Esophagus (tissue), 2 donors: ENCODE measurements at regions not wholly inside any gene's neighbourhood (a gene's known extent, or its start where the extent isn't known, plus 50 kb on each side); places are given as distances from the start of the nearest gene placed in this dataset.

Source experiments
- H3K27ac ChIP-seq, 2 donors: one replicate each; pipeline ENCODE4 v1.5.1; 2013; ENCODE audit warnings: low read depth in 2 of 2, mild to moderate bottlenecking in 2 of 2, inconsistent platforms in 1 of 2, low read length in 1 of 2, moderate library complexity in 1 of 2
- H3K27me3 ChIP-seq, 2 donors: one replicate each; pipeline ENCODE4 v1.6.1; 2013; ENCODE audit warnings: low read length in 2 of 2, control low read depth in 1 of 2, mild to moderate bottlenecking in 1 of 2; ENCODE audit not compliant: insufficient read depth in 2 of 2, control insufficient read depth in 1 of 2
- H3K36me3 ChIP-seq, 2 donors: one replicate each; pipeline ENCODE4 v1.6.1; 2013; ENCODE audit warnings: low read length in 1 of 2; ENCODE audit not compliant: control insufficient read depth in 2 of 2, insufficient read depth in 2 of 2
- H3K4me1 ChIP-seq, 2 donors: one replicate each; pipeline ENCODE4 v1.6.1; 2013; ENCODE audit warnings: low read length in 1 of 2; ENCODE audit not compliant: control insufficient read depth in 2 of 2, insufficient read depth in 2 of 2
- H3K4me3 ChIP-seq, 2 donors: one replicate each; pipeline ENCODE4 v1.5.1; 2013; ENCODE audit warnings: low read length in 2 of 2, mild to moderate bottlenecking in 2 of 2, low read depth in 1 of 2, moderate library complexity in 1 of 2
- H3K9me3 ChIP-seq, 2 donors: one replicate each; pipeline ENCODE4 v1.6.1; 2013; ENCODE audit warnings: mild to moderate bottlenecking in 2 of 2, low read depth in 1 of 2, low read length in 1 of 2, moderate library complexity in 1 of 2; ENCODE audit not compliant: control insufficient read depth in 2 of 2, insufficient read depth in 1 of 2
- WGBS, 2 donors: extraction: QIAGEN DNeasy Blood & Tissue Kit; methylation state at CpG; one replicate each; pipeline ENCODE4 v1.1.7; 2013; 5-methylcytosine and 5-hydroxymethylcytosine counted together
- donor health status: healthy with polysubstance abuse.
- donor health status: Bipolar disorder and iron deficiency.

DNA sequence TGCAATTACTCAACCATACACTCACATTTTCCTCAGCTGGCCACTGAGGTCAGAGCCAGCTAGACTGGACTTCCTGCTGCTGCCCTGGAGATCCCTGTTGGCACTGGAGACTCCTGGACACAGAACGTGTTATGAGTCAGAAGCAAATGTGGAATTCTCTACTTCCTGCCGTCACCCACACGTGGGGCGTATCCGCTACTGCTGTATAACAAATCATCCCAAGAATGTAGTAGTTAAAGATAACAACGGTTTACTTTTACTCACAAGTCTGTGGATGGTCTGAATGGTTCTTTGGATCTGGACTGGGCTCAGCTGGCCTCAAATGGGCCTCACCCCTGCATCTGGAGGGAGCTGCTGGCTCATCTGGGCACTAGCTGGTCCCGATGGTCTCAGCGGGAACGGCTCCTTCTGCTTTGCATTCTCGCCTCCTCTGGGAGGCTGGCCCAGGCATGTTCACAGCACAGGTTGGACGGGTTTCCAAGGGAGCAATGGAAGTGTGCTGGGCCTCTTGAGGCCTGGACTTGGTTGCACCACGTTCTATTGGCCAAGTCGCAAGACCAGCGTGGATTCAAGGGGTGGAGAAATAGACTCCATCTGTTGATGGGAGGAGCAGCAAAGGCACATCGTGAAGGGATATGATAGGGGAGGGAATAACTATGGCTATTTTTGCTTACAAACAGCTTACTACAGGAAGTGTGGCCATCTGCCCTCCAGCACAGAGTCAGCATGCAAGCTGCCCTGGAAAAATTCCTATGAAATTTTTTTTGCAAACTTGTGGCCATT, 118.5 kb downstream of the SNX5 start:
- peak overlapping the region; percentile 12 to 76 for H3K27ac ChIP-seq
- no peaks in the 10 kb centered on the region for H3K36me3 ChIP-seq
- peaks cover 5% of the 10 kb centered on the region in 2 donors for H3K4me1 ChIP-seq
- H3K4me3 ChIP-seq: no peak overlapping the region
- no peaks in the 10 kb centered on the region for H3K9me3 ChIP-seq
- no peaks in the 10 kb centered on the region for H3K27me3 ChIP-seq
- 55 to 64% methylated on average over 15 of the region's 15 CpGs for WGBS, 2 donors

DNA sequence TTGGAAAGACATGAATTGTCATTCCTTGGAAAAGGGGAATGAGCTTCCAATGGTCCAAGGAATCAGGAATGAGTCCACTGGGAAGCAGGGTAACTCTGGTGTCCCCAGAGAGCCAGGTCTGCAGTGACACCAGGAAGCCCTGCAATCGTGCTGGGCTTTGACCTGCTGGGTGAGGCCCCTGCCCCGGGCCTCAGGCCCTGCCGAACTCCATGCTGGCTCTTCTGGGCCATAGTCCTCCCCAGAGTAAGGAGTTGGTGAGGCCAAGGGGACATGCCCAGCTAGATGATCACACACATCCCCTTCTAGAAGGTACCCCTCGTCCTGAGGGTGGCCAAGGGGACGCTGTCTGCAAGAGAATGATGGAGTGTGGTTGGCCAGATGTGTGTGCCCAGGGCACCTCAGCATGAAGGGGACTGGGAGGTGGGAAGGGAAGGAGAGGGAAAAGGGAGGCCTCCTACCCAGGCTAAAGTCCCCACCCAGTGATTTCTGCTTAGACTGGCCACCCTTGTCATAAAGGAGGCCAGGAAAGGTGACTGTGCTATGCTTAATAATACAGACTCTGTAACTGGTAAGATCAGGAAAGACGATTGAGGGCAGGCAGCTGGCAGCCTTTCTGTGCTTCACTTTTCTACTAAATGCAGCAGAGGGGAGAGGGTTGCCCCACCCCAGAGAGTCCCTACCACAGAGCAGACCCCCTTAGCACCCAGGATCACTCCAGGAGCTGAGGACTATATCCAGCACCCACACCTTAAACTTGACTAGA, 119.3 kb downstream of the SNX5 start:
- Histone ChIP-seq H3K9me3 (no peaks in the 10 kb centered on the region), H3K27me3 (no peaks in the 10 kb centered on the region), H3K27ac (peak overlapping the region in 1 of 2 donors; percentile 6), H3K4me3 (no peak overlapping the region), H3K4me1 (peaks cover 5% of the 10 kb centered on the region in 2 donors), H3K36me3 (no peaks in the 10 kb centered on the region)
- 91 to 92% methylated on average over 6 of the region's 6 CpGs for WGBS, 2 donors

DNA sequence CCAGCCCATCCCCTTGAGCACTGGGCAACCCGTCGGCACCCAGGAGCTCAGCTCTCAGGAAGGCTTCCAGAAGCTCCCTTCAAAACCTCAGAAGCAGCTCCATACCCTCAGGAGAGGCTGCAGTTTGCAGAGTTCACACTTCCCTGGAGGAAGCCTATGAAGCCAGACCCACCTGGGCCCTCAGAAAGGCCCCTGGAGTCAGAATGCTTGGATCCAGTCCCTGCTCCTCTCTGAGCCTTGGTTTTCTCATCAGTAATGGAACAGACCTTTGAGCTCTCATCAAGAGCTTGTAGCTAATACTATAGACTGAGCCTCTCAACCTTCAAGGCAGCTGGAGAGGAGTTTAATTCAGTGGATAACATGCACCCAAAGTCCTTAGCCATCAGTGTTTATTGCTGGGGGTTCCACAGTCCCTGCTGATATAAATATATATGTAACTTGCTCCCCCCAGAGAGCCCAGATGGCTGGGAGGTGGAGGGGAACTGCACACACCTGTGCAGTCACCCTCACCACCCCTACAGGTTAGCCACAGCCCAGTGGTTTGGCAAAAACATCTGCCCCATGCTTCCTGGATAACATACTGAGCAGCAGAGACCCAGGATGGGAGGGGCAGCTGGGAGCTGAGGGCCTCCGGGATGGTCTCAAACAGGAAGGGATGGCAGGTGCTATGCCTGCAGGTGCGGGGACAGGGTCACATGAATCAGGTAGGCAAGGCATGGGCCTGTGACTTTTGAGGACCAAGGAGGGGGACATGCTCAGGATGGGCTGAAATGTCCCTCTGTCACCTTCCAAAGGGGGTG, 120.1 kb downstream of the SNX5 start:
- WGBS, 2 donors: 66 to 75% methylated on average over 4 of the region's 4 CpGs
- Histone ChIP-seq H3K4me1 (peaks cover 7 to 11% of the 10 kb centered on the region in 2 donors), H3K4me3 (no peak overlapping the region), H3K9me3 (no peaks in the 10 kb centered on the region), H3K27me3 (no peaks in the 10 kb centered on the region), H3K36me3 (no peaks in the 10 kb centered on the region), H3K27ac (no peak overlapping the region)

DNA sequence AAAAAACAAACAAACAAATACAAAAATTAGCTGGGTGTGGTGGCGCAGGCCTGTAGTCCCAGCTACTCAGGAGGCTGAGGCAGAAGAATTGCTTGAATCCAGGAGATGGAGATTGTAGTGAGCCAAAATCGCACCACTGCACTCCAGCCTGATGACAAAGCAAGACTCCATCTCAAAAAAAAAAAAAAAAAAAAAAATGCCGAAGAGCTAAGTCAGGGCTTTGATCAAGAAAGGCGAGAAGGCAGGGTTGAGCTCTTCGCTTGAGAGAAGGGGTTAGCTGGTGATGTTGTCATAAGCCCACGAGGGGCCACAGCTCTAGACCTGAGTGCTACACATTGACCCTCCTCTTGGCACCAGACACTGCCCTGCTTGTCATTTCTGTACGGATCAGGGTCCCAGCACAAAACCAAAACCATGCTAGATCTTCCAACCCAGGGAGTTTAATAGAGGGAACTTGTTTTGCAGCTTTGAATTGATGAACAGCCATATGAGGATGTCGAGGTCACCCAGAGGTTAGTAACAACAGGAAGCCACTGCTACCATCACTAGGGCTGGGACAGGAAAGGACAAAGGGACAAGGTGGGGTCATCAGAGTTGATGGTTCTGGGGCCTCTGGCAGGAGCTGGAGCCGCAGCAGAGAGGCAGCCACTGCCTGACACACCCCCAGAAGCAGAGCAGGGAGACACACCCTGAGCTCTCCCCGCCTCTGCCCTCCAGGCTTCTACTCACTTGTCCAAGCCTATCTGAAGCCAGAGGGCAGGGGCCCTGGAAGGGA, 122.7 kb downstream of the SNX5 start:
- H3K4me1 ChIP-seq: peaks cover 7 to 12% of the 10 kb centered on the region in 2 donors
- peak overlapping the region in 1 of 2 donors; percentile 62 for H3K27ac ChIP-seq
- no peaks in the 10 kb centered on the region for H3K27me3 ChIP-seq
- H3K9me3 ChIP-seq: no peaks in the 10 kb centered on the region
- no peaks in the 10 kb centered on the region for H3K36me3 ChIP-seq
- 64 to 67% methylated on average over 10 of the region's 10 CpGs for WGBS, 2 donors
- no peak overlapping the region for H3K4me3 ChIP-seq

DNA sequence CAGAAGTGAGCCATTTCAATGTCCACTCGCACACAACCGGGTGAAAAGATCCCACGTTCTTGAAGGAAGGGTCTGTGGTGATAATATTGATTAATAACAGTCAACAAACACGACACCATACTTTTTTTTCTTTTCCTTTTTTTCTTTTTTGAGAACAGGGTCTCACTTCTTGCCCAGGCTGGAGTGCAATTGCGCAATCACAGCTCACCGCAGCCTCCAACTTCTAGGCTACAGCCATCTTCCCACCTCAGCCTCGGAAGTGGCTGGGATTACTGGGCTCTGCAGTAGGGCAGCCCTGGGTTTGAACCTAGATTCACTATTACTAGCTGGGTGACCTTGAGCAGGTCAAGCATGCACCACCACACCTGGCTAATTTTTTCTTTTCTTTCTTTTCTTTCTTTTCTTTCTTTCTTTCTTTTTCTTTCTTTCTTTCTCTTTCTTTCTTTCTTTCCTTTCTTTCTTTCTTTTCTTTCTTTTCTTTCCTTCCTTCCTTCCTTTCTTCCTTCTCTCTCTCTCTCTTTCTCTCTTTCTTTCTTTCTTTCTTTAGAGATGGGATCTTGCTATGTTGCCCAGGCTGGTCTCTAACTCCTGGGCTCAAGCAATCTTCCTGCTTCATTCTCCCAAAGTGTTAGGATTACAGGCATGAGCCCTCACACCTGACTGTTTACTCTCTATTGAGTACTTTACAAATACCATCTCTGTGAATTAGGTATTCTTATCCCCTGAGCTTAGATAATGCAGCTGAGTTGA, 123.9 kb downstream of the SNX5 start:
- 78 to 87% methylated on average over 7 of the region's 7 CpGs for WGBS, 2 donors
- no peak overlapping the region for H3K27ac ChIP-seq
- peaks cover 4 to 7% of the 10 kb centered on the region in 2 donors for H3K4me1 ChIP-seq
- no peak overlapping the region for H3K4me3 ChIP-seq
- H3K9me3 ChIP-seq: no peaks in the 10 kb centered on the region
- no peaks in the 10 kb centered on the region for H3K36me3 ChIP-seq
- no peaks in the 10 kb centered on the region for H3K27me3 ChIP-seq

DNA sequence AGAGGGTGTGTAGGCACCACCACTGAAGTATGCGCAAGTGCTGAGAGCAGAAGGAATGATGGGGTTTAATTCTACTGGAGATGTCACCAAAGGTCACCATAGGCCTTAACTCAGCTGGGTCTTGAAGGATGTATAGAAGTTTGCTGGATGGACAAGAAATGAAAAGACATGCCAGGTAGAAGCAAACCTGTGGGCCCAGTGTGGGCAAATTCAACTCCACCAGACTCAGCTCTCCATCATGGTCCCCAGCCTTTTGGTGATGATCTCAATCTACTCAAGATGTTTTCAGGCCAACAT, 124.5 kb downstream of the SNX5 start:
- 92 to 97% methylated on average over 1 of the region's 1 CpG for WGBS, 2 donors
- H3K4me1 ChIP-seq: peaks cover 4 to 7% of the 10 kb centered on the region in 2 donors
- H3K27ac ChIP-seq: peak overlapping the region; percentile 28 to 57
- H3K27me3 ChIP-seq: no peaks in the 10 kb centered on the region
- H3K9me3 ChIP-seq: no peaks in the 10 kb centered on the region
- no peak overlapping the region for H3K4me3 ChIP-seq
- no peaks in the 10 kb centered on the region for H3K36me3 ChIP-seq

DNA sequence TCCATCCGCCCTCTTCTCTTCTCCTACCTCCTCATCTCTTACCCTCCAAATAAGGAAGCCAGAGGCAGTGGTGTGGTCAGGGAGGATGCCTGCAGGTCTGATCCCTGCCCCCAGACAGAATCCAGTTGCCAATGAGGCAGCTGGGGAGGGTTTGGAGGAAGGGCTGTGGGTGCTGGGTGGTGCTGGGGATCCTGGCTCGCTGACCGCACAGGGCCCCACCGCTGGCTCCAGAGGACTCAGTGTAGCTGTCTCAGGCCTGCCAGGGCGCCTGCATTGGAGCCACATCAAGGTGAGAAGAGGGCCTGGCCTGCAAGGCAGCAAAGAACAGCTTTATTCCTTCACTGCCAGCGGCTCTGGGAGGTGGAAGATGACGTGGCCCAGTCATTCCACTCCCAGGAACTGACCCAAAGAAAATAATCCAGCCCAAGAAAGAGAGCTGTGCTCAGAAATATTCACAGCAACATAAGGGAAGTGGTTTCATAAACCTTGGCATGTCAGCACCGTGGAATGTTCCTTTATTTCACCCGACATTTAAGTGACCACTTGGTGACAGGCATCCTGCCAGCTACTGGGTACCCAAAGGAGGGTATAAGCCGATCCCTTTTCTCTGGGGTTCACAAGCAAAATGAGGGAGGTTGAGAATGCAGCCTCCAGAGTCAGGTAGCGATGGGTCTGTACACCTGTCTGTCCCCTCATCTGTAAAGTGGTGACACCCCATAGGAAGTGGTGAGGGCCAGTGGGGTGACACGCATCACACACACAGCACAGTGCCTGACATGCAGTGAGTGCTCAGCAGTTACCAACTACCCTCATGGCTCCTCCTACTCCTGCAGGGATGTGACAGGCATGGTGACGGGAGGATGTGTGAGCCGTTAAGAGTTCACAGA, 125.1 kb downstream of the SNX5 start:
- Histone ChIP-seq H3K4me1 (peaks cover 4 to 7% of the 10 kb centered on the region in 2 donors), H3K27me3 (no peaks in the 10 kb centered on the region), H3K27ac (peak overlapping the region; percentile 50 to 57), H3K4me3 (no peak overlapping the region), H3K9me3 (no peaks in the 10 kb centered on the region), H3K36me3 (no peaks in the 10 kb centered on the region)
- 64 to 67% methylated on average over 14 of the region's 14 CpGs for WGBS, 2 donors

DNA sequence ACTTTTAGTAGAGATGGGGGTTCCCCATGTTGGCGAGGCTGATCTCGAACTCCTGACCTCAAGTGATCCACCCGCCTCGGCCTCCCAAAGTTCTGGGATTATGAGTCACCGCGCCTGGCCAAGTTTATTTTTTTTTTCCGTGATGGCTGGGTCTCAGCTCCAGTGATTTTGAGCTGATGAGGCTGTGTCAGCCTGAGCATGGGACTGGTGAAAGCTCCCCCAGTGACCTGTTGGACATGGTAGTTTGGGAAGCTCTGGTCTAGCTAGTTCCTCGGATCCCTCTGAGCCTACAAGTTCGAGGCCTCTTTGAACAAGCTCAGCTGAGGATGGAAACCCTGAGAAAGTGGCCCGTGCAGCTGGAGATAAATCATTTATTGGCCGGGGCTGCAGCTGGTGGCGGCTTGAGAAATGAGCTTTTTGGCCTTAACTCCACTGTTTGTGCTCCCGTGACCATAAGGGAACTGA, 126.8 kb downstream of the SNX5 start:
- H3K27ac ChIP-seq: peak overlapping the region in 1 of 2 donors; percentile 58
- H3K27me3 ChIP-seq: no peaks in the 10 kb centered on the region
- H3K36me3 ChIP-seq: no peaks in the 10 kb centered on the region
- peaks cover 4 to 7% of the 10 kb centered on the region in 2 donors for H3K4me1 ChIP-seq
- no peak overlapping the region for H3K4me3 ChIP-seq
- WGBS, 2 donors: 55 to 59% methylated on average over 13 of the region's 13 CpGs
- H3K9me3 ChIP-seq: no peaks in the 10 kb centered on the region
